ENCODE measurements at regions not wholly inside any gene's neighbourhood (a gene's known extent, or its start where the extent isn't known, plus 50 kb on each side); places are given as distances from the start of the nearest gene placed in this dataset.

DNA sequence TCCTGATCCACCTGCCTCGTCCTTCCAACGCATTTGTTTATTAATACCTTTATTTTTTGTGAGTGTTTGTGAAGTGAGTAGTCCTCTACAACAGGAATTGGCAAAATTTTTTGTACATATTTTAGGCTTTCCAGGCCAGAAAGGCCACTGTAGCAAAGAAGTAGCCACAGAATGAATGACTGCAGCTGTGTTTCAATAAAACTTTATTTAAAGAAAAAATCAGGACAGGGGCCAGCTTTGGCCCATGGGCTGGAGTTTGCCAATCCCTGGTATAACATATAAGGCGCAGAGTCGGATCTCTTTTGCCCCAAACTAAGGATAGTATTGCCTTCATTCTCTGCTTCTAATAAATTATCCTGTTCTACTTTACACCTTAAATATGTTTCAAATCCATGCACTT lies 198.0 kb upstream of the COX10 start:
- Mint-ChIP-seq H3K27me3 (ENCODE audit: insufficient read depth, unreplicated experiment) (no peaks in the 10 kb centered on the region), H3K36me3 (ENCODE audit: insufficient read depth, unreplicated experiment) (no peaks in the 10 kb centered on the region), H3K27ac (ENCODE audit: low read depth, unreplicated experiment) (no peak overlapping the region), H3K9me3 (ENCODE audit: unreplicated experiment) (peaks cover 12% of the 10 kb centered on the region), H3K4me1 (ENCODE audit: insufficient read depth, unreplicated experiment) (no peaks in the 10 kb centered on the region), H3K4me3 (ENCODE audit: unreplicated experiment) (no peak overlapping the region)
- intact Hi-C loops (cut with micrococcal nuclease): no loop called here
- no TSS peak for BruUV-seq (replicated peaks)
- POLR2A ChIA-PET: no interaction called here
- TF ChIP-seq, protein P1, sequence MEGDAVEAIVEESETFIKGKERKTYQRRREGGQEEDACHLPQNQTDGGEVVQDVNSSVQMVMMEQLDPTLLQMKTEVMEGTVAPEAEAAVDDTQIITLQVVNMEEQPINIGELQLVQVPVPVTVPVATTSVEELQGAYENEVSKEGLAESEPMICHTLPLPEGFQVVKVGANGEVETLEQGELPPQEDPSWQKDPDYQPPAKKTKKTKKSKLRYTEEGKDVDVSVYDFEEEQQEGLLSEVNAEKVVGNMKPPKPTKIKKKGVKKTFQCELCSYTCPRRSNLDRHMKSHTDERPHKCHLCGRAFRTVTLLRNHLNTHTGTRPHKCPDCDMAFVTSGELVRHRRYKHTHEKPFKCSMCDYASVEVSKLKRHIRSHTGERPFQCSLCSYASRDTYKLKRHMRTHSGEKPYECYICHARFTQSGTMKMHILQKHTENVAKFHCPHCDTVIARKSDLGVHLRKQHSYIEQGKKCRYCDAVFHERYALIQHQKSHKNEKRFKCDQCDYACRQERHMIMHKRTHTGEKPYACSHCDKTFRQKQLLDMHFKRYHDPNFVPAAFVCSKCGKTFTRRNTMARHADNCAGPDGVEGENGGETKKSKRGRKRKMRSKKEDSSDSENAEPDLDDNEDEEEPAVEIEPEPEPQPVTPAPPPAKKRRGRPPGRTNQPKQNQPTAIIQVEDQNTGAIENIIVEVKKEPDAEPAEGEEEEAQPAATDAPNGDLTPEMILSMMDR (IDR thresholded peaks at IDR 0.05; ENCODE audit: unreplicated experiment): no peak
- CTCF ChIA-PET: interaction anchor here (0.6 to 0.9 kb wide), 2 partner anchors 10 to 815 kb away, joined by 3 read pairs; no protein-coding TSS in a partner anchor
- DNase-seq (ENCODE audit: unreplicated experiment): no peak

DNA sequence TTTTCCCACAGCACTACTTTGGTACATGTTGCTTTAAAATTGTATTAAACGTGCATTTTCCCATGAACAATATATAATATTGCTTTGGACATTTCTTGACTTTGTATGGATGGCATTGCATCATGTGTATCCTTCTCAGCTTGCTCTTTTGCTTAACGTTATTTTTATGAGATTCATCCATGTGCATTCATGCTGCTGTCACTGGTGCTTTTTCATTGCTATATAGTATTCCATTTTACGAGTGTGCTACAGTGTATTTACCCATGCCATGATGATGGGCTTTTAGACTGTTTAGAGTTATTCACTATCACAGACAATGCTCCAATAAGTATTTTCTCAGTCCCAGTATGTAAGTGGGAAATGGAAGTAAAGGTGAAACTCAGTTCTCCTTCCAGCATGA lies 195.2 kb upstream of the COX10 start:
- Mint-ChIP-seq H3K27me3 (ENCODE audit: insufficient read depth, unreplicated experiment) (no peaks in the 10 kb centered on the region), H3K9me3 (ENCODE audit: unreplicated experiment) (no peaks in the 10 kb centered on the region), H3K4me3 (ENCODE audit: unreplicated experiment) (no peak overlapping the region), H3K27ac (ENCODE audit: low read depth, unreplicated experiment) (no peak overlapping the region), H3K36me3 (ENCODE audit: insufficient read depth, unreplicated experiment) (no peaks in the 10 kb centered on the region), H3K4me1 (ENCODE audit: insufficient read depth, unreplicated experiment) (no peaks in the 10 kb centered on the region)
- CTCF ChIA-PET: interaction anchor here (0.7 to 1.1 kb wide), 2 partner anchors 64 to 130 kb away, joined by 3 read pairs; no protein-coding TSS in a partner anchor
- POLR2A ChIA-PET: interaction anchor here (0.5 kb wide), 1 partner anchor 59 kb away, joined by 3 read pairs; no protein-coding TSS in a partner anchor
- DNase-seq (ENCODE audit: unreplicated experiment): no peak
- intact Hi-C loops (cut with micrococcal nuclease): no loop called here
- TF ChIP-seq, protein P1 (IDR thresholded peaks at IDR 0.05; ENCODE audit: unreplicated experiment): no peak
- no TSS peak for BruUV-seq (replicated peaks)

DNA sequence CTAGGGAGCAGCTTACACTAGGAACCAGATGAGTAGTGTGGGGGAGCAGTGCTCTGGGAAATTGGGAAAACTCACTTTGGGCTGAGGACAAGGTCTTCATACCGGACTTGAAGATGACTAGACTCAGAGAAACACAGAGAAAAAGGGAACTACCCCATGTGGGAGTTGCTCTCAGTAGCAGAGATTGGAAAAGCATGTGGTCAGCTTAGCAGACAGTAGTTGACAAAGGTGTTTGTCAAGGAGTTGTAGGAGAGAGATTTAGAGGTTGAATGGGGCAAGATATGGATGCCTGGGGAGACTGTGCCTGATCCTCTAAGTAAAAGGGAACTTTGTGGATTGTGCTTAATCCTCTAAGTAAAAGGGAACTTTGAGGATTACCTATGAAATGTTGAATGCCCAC lies 194.5 kb upstream of the COX10 start:
- CTCF ChIA-PET: interaction anchor here (0.7 to 1.1 kb wide), 2 partner anchors 63 to 131 kb away, joined by 3 read pairs; no protein-coding TSS in a partner anchor
- BruUV-seq (replicated peaks): no TSS peak
- Mint-ChIP-seq H3K4me3 (ENCODE audit: unreplicated experiment) (no peak overlapping the region), H3K27ac (ENCODE audit: low read depth, unreplicated experiment) (no peak overlapping the region), H3K27me3 (ENCODE audit: insufficient read depth, unreplicated experiment) (no peaks in the 10 kb centered on the region), H3K4me1 (ENCODE audit: insufficient read depth, unreplicated experiment) (no peaks in the 10 kb centered on the region), H3K9me3 (ENCODE audit: unreplicated experiment) (no peaks in the 10 kb centered on the region), H3K36me3 (ENCODE audit: insufficient read depth, unreplicated experiment) (no peaks in the 10 kb centered on the region)
- POLR2A ChIA-PET: no interaction called here
- TF ChIP-seq, protein P1 (IDR thresholded peaks at IDR 0.05; ENCODE audit: unreplicated experiment): no peak
- DNase-seq (ENCODE audit: unreplicated experiment): no peak
- intact Hi-C loops (cut with micrococcal nuclease): no loop called here

DNA sequence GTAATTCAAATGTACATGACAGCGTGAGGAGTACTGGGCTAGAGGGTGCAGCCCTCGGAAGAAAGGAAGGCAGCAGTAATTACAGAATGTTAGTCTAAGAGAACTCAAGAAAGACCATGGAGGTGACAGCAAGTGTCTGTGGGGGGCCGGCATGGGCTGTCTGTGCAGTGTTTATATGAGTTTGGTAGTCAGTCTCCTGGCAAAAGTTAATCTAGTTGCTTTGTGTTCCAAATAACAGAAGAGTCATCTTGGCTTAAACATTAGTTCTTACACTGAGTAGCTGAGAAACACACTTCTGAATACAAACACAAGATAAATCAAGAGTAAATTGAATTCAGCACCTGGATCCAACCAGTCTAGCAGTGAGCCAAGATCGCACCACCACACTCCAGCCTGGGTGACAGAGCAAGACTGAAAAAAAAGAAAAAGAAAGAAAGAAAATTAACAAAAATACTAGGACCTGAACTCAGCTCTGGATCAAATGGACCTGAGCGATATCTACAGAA lies 189.3 kb upstream of the COX10 start:
- no peak overlapping the region for H3K27ac Mint-ChIP-seq (ENCODE audit: low read depth, unreplicated experiment)
- H3K4me3 Mint-ChIP-seq (ENCODE audit: unreplicated experiment): no peak overlapping the region
- no peak for DNase-seq (ENCODE audit: unreplicated experiment)
- TF ChIP-seq, protein P1 (IDR thresholded peaks at IDR 0.05; ENCODE audit: unreplicated experiment): no peak
- H3K4me1 Mint-ChIP-seq (ENCODE audit: insufficient read depth, unreplicated experiment): no peaks in the 10 kb centered on the region
- POLR2A ChIA-PET: interaction anchor here (1.1 kb wide), 1 partner anchor 36 kb away, joined by 3 read pairs; no protein-coding TSS in a partner anchor
- H3K36me3 Mint-ChIP-seq (ENCODE audit: insufficient read depth, unreplicated experiment): no peaks in the 10 kb centered on the region
- H3K27me3 Mint-ChIP-seq (ENCODE audit: insufficient read depth, unreplicated experiment): no peaks in the 10 kb centered on the region
- H3K9me3 Mint-ChIP-seq (ENCODE audit: unreplicated experiment): peaks cover 14% of the 10 kb centered on the region
- no TSS peak for BruUV-seq (replicated peaks)
- CTCF ChIA-PET: interaction anchor here (0.6 kb wide), 1 partner anchor 41 kb away, joined by 3 read pairs; no protein-coding TSS in a partner anchor
- intact Hi-C loops (cut with micrococcal nuclease): no loop called here

Measured in MCF 10A (cell line).